ENCODE measurements at regions not wholly inside any gene's neighbourhood (a gene's known extent, or its start where the extent isn't known, plus 50 kb on each side); places are given as distances from the start of the nearest gene placed in this dataset.

DNA sequence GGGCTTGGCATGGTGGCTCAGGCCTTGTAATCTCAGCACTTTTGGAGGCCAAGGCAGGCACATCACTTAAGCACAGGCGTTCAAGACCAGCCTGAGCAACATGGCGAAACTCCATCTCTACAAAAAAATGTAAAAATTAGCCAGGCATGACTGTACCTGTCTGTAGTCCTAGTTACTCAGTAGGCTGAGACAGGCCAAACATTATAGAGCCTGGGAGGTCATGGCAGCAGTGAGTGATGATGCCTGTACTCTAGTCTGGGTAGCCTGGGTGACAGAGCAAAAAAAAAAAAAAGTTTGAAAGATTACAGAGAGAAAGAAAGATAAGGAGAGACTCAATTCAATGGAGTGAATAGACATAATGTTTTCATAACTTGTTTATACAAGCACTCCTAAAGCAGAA lies 556.5 kb upstream of the BRINP3 start:
- TF ChIP-seq, protein P1, sequence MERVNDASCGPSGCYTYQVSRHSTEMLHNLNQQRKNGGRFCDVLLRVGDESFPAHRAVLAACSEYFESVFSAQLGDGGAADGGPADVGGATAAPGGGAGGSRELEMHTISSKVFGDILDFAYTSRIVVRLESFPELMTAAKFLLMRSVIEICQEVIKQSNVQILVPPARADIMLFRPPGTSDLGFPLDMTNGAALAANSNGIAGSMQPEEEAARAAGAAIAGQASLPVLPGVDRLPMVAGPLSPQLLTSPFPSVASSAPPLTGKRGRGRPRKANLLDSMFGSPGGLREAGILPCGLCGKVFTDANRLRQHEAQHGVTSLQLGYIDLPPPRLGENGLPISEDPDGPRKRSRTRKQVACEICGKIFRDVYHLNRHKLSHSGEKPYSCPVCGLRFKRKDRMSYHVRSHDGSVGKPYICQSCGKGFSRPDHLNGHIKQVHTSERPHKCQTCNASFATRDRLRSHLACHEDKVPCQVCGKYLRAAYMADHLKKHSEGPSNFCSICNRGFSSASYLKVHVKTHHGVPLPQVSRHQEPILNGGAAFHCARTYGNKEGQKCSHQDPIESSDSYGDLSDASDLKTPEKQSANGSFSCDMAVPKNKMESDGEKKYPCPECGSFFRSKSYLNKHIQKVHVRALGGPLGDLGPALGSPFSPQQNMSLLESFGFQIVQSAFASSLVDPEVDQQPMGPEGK (CRISPR knock-in tag; IDR thresholded peaks at IDR 0.05; ENCODE audit: borderline replicate concordance) = no peak
- TF ChIP-seq TOX (CRISPR knock-in tag; IDR thresholded peaks at IDR 0.05; ENCODE audit: borderline replicate concordance) = no peak
- TF ChIP-seq ZFP3 (CRISPR knock-in tag; IDR thresholded peaks at IDR 0.05) = no peak
- no peak for TF ChIP-seq ARNTL (CRISPR knock-in tag; IDR thresholded peaks at IDR 0.05; ENCODE audit: borderline replicate concordance, low read depth)
- TF ChIP-seq TCF4 (CRISPR knock-in tag; IDR thresholded peaks at IDR 0.05; ENCODE audit: borderline replicate concordance) = no peak

Data from SK-N-SH treated with all-trans-retinoic acid at 6 μM for 48 hours (cell line).